ENCODE measurements at regions not wholly inside any gene's neighbourhood (a gene's known extent, or its start where the extent isn't known, plus 50 kb on each side); places are given as distances from the start of the nearest gene placed in this dataset.

DNA sequence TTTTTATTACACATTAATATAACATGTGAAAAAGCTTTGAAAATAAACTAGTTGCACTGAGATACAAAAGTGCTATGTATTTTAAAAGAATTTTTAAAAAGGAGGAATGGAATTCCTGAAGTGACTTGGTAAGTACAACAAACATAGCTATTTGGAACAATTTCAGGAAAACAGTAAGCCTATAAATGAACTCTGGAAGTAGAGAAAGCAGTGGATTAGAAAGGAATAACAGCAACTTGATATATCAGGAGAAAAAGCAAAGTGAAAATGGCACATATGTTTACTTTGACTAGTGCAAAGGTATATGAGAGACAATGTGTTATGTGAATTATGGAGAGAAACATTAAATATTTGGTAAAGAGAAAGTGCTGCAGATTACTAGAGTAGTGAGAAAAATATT lies 811.7 kb downstream of the C12orf50 start:
- H4K20me1 ChIP-seq (ENCODE audit: insufficient read depth): no peaks in the 10 kb centered on the region
- no peaks in the 10 kb centered on the region for H3K4me1 ChIP-seq (ENCODE audit: insufficient read depth)
- H3K36me3 ChIP-seq (ENCODE audit: low read depth): no peaks in the 10 kb centered on the region
- no peaks in the 10 kb centered on the region for H3F3A ChIP-seq (ENCODE audit: insufficient read depth)
- H3K4me2 ChIP-seq (ENCODE audit: unreplicated experiment): no peak overlapping the region
- in situ Hi-C loops (cut with MboI): no loop called here
- H3K4me3 ChIP-seq: no peak overlapping the region
- no peak overlapping the region for H3K27ac ChIP-seq
- DNase-seq: peak; percentile 0
- no peaks in the 10 kb centered on the region for H3K9me2 ChIP-seq (ENCODE audit: insufficient read depth)
- no peaks in the 10 kb centered on the region for H3K27me3 ChIP-seq (replicated peaks; ENCODE audit: insufficient read depth)
- no peak overlapping the region for H2AFZ ChIP-seq
- no peak overlapping the region for H3K9ac ChIP-seq
- no peak for TF ChIP-seq EZH2 (IDR thresholded peaks at IDR 0.05; ENCODE audit: insufficient read depth, poor library complexity, severe bottlenecking)
- no peak for TF ChIP-seq EZH2phosphoT487 (IDR thresholded peaks at IDR 0.05; ENCODE audit: insufficient read depth, low read depth)
- no peaks in the 10 kb centered on the region for H3K79me2 ChIP-seq (ENCODE audit: insufficient read depth)
- no peaks in the 10 kb centered on the region for H3K9me3 ChIP-seq (ENCODE audit: low read depth)

DNA sequence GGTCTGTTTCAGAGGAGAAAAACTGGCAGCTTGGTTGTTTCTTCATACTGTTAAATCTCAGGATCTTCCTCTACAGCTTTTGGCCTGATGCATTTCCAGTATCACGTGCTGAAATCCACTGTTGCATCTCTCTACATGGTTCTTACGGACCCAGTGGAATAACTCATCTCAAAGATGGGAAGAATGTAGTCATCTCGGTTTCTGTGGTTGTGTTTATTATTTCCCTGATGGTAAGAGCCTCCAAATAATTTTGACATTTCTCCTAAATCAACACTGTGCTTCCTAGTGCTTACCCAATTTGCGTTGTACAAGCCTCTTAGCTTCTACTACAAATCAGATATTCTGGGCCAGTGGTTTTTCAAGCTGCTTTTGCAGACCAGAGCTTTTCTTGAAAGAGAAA lies 812.8 kb downstream of the C12orf50 start:
- H3K27me3 ChIP-seq (replicated peaks; ENCODE audit: insufficient read depth): no peaks in the 10 kb centered on the region
- no peak overlapping the region for H3K4me2 ChIP-seq (ENCODE audit: unreplicated experiment)
- no peaks in the 10 kb centered on the region for H3K4me1 ChIP-seq (ENCODE audit: insufficient read depth)
- H4K20me1 ChIP-seq (ENCODE audit: insufficient read depth): no peaks in the 10 kb centered on the region
- WGBS, 2 experiments (ENCODE audit: low coverage in 1 of 2, low lambda C conversion rate in 2 of 2, missing lambda C conversion rate in 2 of 2): 29 to 31% methylated on average over 4 of the region's 4 CpGs
- H2AFZ ChIP-seq: no peak overlapping the region
- H3K9me3 ChIP-seq (ENCODE audit: low read depth): no peaks in the 10 kb centered on the region
- no peak overlapping the region for H3K4me3 ChIP-seq
- no peaks in the 10 kb centered on the region for H3K79me2 ChIP-seq (ENCODE audit: insufficient read depth)
- no peaks in the 10 kb centered on the region for H3K36me3 ChIP-seq (ENCODE audit: low read depth)
- in situ Hi-C loops (cut with MboI): no loop called here
- H3K27ac ChIP-seq: no peak overlapping the region
- no peaks in the 10 kb centered on the region for H3K9me2 ChIP-seq (ENCODE audit: insufficient read depth)
- H3K9ac ChIP-seq: no peak overlapping the region
- H3F3A ChIP-seq (ENCODE audit: insufficient read depth): no peaks in the 10 kb centered on the region
- TF ChIP-seq EZH2 (IDR thresholded peaks at IDR 0.05; ENCODE audit: insufficient read depth, poor library complexity, severe bottlenecking): no peak
- TF ChIP-seq EZH2phosphoT487 (IDR thresholded peaks at IDR 0.05; ENCODE audit: insufficient read depth, low read depth): no peak
- peak; percentile 37 for DNase-seq

GRCh38 chr12:87202189-87202588 lies 827.0 kb downstream of the C12orf50 start:
- H3K4me1 ChIP-seq (ENCODE audit: insufficient read depth): no peaks in the 10 kb centered on the region
- no peak overlapping the region for H2AFZ ChIP-seq
- H3K4me2 ChIP-seq (ENCODE audit: unreplicated experiment): no peak overlapping the region
- no peaks in the 10 kb centered on the region for H3K36me3 ChIP-seq (ENCODE audit: low read depth)
- in situ Hi-C loops (cut with MboI): no loop called here
- no peaks in the 10 kb centered on the region for H3K9me2 ChIP-seq (ENCODE audit: insufficient read depth)
- no peak overlapping the region for H3K4me3 ChIP-seq
- WGBS, 2 experiments (ENCODE audit: low coverage in 1 of 2, low lambda C conversion rate in 2 of 2, missing lambda C conversion rate in 2 of 2): 58 to 69% methylated on average over 2 of the region's 2 CpGs
- no peaks in the 10 kb centered on the region for H3F3A ChIP-seq (ENCODE audit: insufficient read depth)
- H3K9ac ChIP-seq: no peak overlapping the region
- no peaks in the 10 kb centered on the region for H3K27me3 ChIP-seq (replicated peaks; ENCODE audit: insufficient read depth)
- no peak overlapping the region for H3K27ac ChIP-seq
- TF ChIP-seq EZH2 (IDR thresholded peaks at IDR 0.05; ENCODE audit: insufficient read depth, poor library complexity, severe bottlenecking) (no peak), EZH2phosphoT487 (IDR thresholded peaks at IDR 0.05; ENCODE audit: insufficient read depth, low read depth) (no peak)
- no peaks in the 10 kb centered on the region for H4K20me1 ChIP-seq (ENCODE audit: insufficient read depth)
- no peak for DNase-seq
- no peaks in the 10 kb centered on the region for H3K79me2 ChIP-seq (ENCODE audit: insufficient read depth)
- no peaks in the 10 kb centered on the region for H3K9me3 ChIP-seq (ENCODE audit: low read depth)

DNA sequence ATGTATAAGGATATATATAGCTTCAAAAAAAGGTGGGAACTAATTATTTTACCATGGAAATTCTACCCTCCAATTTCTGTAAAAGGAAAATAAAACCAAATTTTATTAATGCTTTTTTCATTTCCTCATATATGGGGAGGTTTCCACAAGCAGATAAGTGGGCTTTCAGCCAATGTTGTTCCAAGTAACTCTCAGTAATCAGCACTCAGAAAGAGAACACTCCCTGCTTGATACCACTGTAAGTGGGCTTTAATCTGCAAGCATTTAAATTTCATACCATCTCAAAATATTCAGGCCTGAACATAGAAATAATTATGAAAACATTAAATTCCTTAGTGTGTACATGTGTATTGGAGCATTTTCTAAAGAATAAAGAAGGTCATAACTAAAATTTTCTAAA lies 827.6 kb downstream of the C12orf50 start:
- Histone ChIP-seq H3K27ac (no peak overlapping the region), H3K27me3 (replicated peaks; ENCODE audit: insufficient read depth) (no peaks in the 10 kb centered on the region), H3K79me2 (ENCODE audit: insufficient read depth) (no peaks in the 10 kb centered on the region), H3K9ac (no peak overlapping the region), H3K4me2 (ENCODE audit: unreplicated experiment) (no peak overlapping the region), H3K4me1 (ENCODE audit: insufficient read depth) (no peaks in the 10 kb centered on the region), H4K20me1 (ENCODE audit: insufficient read depth) (no peaks in the 10 kb centered on the region), H3K36me3 (ENCODE audit: low read depth) (no peaks in the 10 kb centered on the region), H3K9me3 (ENCODE audit: low read depth) (no peaks in the 10 kb centered on the region), H3F3A (ENCODE audit: insufficient read depth) (no peaks in the 10 kb centered on the region), H3K4me3 (no peak overlapping the region), H3K9me2 (ENCODE audit: insufficient read depth) (no peaks in the 10 kb centered on the region), H2AFZ (no peak overlapping the region)
- no peak for DNase-seq
- TF ChIP-seq EZH2 (IDR thresholded peaks at IDR 0.05; ENCODE audit: insufficient read depth, poor library complexity, severe bottlenecking): no peak
- TF ChIP-seq EZH2phosphoT487 (IDR thresholded peaks at IDR 0.05; ENCODE audit: insufficient read depth, low read depth): no peak
- in situ Hi-C loops (cut with MboI): no loop called here

- WGBS, 2 experiments (ENCODE audit: low coverage in 1 of 2, low lambda C conversion rate in 2 of 2, missing lambda C conversion rate in 2 of 2): 6 to 22% methylated on average over 1 of the region's 1 CpG
- TF ChIP-seq EZH2 (IDR thresholded peaks at IDR 0.05; ENCODE audit: insufficient read depth, poor library complexity, severe bottlenecking): no peak
- TF ChIP-seq EZH2phosphoT487 (IDR thresholded peaks at IDR 0.05; ENCODE audit: insufficient read depth, low read depth): no peak
These were observed 828.8 kb downstream of the C12orf50 start for GRCh38 chr12:87200289-87200979.

More at GRCh38 chr12:87200289-87200979, 828.8 kb downstream of the C12orf50 start:
- no peak overlapping the region for H2AFZ ChIP-seq
- H3K4me1 ChIP-seq (ENCODE audit: insufficient read depth): no peaks in the 10 kb centered on the region
- no peaks in the 10 kb centered on the region for H3F3A ChIP-seq (ENCODE audit: insufficient read depth)
- H3K9ac ChIP-seq: no peak overlapping the region
- H3K27ac ChIP-seq: no peak overlapping the region
- no peaks in the 10 kb centered on the region for H3K9me2 ChIP-seq (ENCODE audit: insufficient read depth)
- H3K9me3 ChIP-seq (ENCODE audit: low read depth): no peaks in the 10 kb centered on the region
- no peaks in the 10 kb centered on the region for H3K36me3 ChIP-seq (ENCODE audit: low read depth)
- no peak for DNase-seq
- in situ Hi-C loops (cut with MboI): no loop called here
- no peaks in the 10 kb centered on the region for H3K79me2 ChIP-seq (ENCODE audit: insufficient read depth)
- H3K4me2 ChIP-seq (ENCODE audit: unreplicated experiment): no peak overlapping the region
- no peak overlapping the region for H3K4me3 ChIP-seq
- no peaks in the 10 kb centered on the region for H4K20me1 ChIP-seq (ENCODE audit: insufficient read depth)
- no peaks in the 10 kb centered on the region for H3K27me3 ChIP-seq (replicated peaks; ENCODE audit: insufficient read depth)
